IMR-90 (cell line): ENCODE measurements at regions not wholly inside any gene's neighbourhood (a gene's known extent, or its start where the extent isn't known, plus 50 kb on each side); places are given as distances from the start of the nearest gene placed in this dataset.

Experiments
- ATAC-seq: fragments of 200-7000 bp; cut with Tn5 transposase; 2 replicates; pipeline ENCODE4 v1.9.1; 2020; ENCODE audit warnings: low read depth, mild to moderate bottlenecking, moderate library complexity
- BruUV-seq: library from RNA; stranded (reverse); fragments of 400-500 nt; replicated peaks from 2 replicates; lab custom pipeline; 2021; lab: Mats Ljungman, UMichigan
- CTCF ChIA-PET: fragments of 300-600 bp; formaldehyde crosslinking; extraction: SDS; loops from one replicate; lab custom pipeline; 2021; ENCODE audit warnings: antibody characterized with exemption; lab: Yijun Ruan, JAX
- POLR2A ChIA-PET: fragments of 300-600 bp; sonication (Branson Sonifier 250); formaldehyde crosslinking; loops from one replicate; lab custom pipeline; 2022; ENCODE audit warnings: antibody characterized with exemption; ENCODE audit not compliant: unreplicated experiment; lab: Charles Lee
- DNase-seq: peaks from one replicate; pipeline ENCODE4 v3.0.0; 2013
- H2AFZ ChIP-seq: replicated peaks from 2 replicates; pipeline ENCODE3; 2013; ENCODE audit warnings: low read length, mild to moderate bottlenecking; ENCODE audit not compliant: poor library complexity
- H2AK5ac ChIP-seq: 2 replicates; pipeline ENCODE4 v1.6.1; 2013; ENCODE audit warnings: low read depth, low read length, inconsistent platforms
- H2AK9ac ChIP-seq: replicated peaks from 2 replicates; pipeline ENCODE3; 2013; ENCODE audit warnings: mild to moderate bottlenecking, low read depth, low read length, moderate library complexity; ENCODE audit not compliant: poor library complexity
- H2BK120ac ChIP-seq: 2 replicates; pipeline ENCODE4 v1.6.1; 2013; ENCODE audit warnings: low read depth, low read length, inconsistent platforms
- H2BK15ac ChIP-seq: 3 replicates; pipeline ENCODE4 v1.6.1; 2013; ENCODE audit warnings: low read depth, low read length, inconsistent platforms
- H2BK20ac ChIP-seq: 2 replicates; pipeline ENCODE4 v1.6.1; 2013; ENCODE audit warnings: low read depth, mild to moderate bottlenecking, inconsistent platforms, low read length, moderate library complexity
- H2BK5ac ChIP-seq: 2 replicates; pipeline ENCODE4 v1.6.1; 2013; ENCODE audit warnings: mild to moderate bottlenecking, low read depth, low read length, inconsistent platforms; ENCODE audit not compliant: poor library complexity, severe bottlenecking
- H3K14ac ChIP-seq: replicated peaks from 2 replicates; pipeline ENCODE4 v1.6.1; 2013; ENCODE audit warnings: low read depth, low read length, inconsistent platforms
- H3K18ac ChIP-seq: 2 replicates; pipeline ENCODE4 v1.6.1; 2013; ENCODE audit warnings: low read depth, low read length, control low read depth
- H3K23ac ChIP-seq: 2 replicates; pipeline ENCODE4 v1.6.1; 2013; ENCODE audit warnings: low read depth, low read length, inconsistent platforms
- H3K27ac ChIP-seq: 2 replicates; pipeline ENCODE4 v1.5.1; 2013; ENCODE audit warnings: mild to moderate bottlenecking, control low read depth, low read length; ENCODE audit not compliant: insufficient read depth
- H3K27me3 ChIP-seq: 2 replicates; pipeline ENCODE4 v1.6.1; 2013; ENCODE audit warnings: low read length; ENCODE audit not compliant: control insufficient read depth, insufficient read depth
- H3K36me3 ChIP-seq: 2 replicates; pipeline ENCODE4 v1.6.1; 2013; ENCODE audit warnings: low read length, mixed read lengths; ENCODE audit not compliant: control insufficient read depth, insufficient read depth
- H3K4ac ChIP-seq: 2 replicates; pipeline ENCODE4 v1.6.1; 2013; ENCODE audit warnings: low read depth, low read length, inconsistent platforms
- H3K4me1 ChIP-seq: 2 replicates; pipeline ENCODE4 v1.6.1; 2013; ENCODE audit warnings: low read length, mixed read lengths; ENCODE audit not compliant: control insufficient read depth, insufficient read depth
- H3K4me2 ChIP-seq: 2 replicates; pipeline ENCODE4 v1.6.1; 2013; ENCODE audit warnings: low read depth, mild to moderate bottlenecking, control low read depth, low read length, moderate library complexity
- H3K4me3 ChIP-seq: 2 replicates; pipeline ENCODE4 v1.5.1; 2013; ENCODE audit warnings: low read depth, mild to moderate bottlenecking, control low read depth, low read length, moderate library complexity; ENCODE audit not compliant: insufficient read depth
- H3K56ac ChIP-seq: 2 replicates; pipeline ENCODE4 v1.6.1; 2013; ENCODE audit warnings: low read length, inconsistent platforms; ENCODE audit not compliant: insufficient read depth; ENCODE audit errors: extremely low read depth
- H3K79me1 ChIP-seq, 2 experiments: 2 replicates each; pipeline ENCODE4 v1.6.1; 2013; ENCODE audit warnings: low read length in 2 of 2, inconsistent platforms in 1 of 2, low read depth in 1 of 2
- H3K9ac ChIP-seq: 2 replicates; pipeline ENCODE4 v1.6.1; 2013; ENCODE audit warnings: low read depth, low read length, control low read depth
- H3K9me1 ChIP-seq: 2 replicates; pipeline ENCODE4 v1.6.1; 2013; ENCODE audit warnings: low read length, inconsistent platforms; ENCODE audit not compliant: insufficient read depth
- H3K9me3 ChIP-seq: 2 replicates; pipeline ENCODE4 v1.6.1; 2013; ENCODE audit warnings: low read length; ENCODE audit not compliant: control insufficient read depth, insufficient read depth
- H4K20me1 ChIP-seq: 2 replicates; pipeline ENCODE4 v1.6.1; 2013; ENCODE audit warnings: low read length, inconsistent platforms; ENCODE audit not compliant: insufficient read depth
- H4K5ac ChIP-seq: 2 replicates; pipeline ENCODE4 v1.6.1; 2013; ENCODE audit warnings: mild to moderate bottlenecking, low read depth, low read length, control low read depth
- H4K8ac ChIP-seq, 2 experiments: 2 replicates each; pipeline ENCODE4 v1.6.1; 2013; ENCODE audit warnings: low read depth in 2 of 2, low read length in 2 of 2, control low read depth in 1 of 2, inconsistent platforms in 1 of 2
- H4K91ac ChIP-seq: 2 replicates; pipeline ENCODE4 v1.6.1; 2013; ENCODE audit warnings: low read depth, low read length, inconsistent platforms; ENCODE audit not compliant: insufficient read depth
- BHLHE40 ChIP-seq: fragments of 150-350 bp; IDR thresholded peaks from 2 replicates; pipeline ENCODE4 v1.6.1; 2016; ENCODE audit warnings: mild to moderate bottlenecking, low read depth, low read length
- CHD1 ChIP-seq: IDR thresholded peaks from 2 replicates; pipeline ENCODE4 v1.6.1; 2012; ENCODE audit warnings: low read depth, low read length, improper control_type of control experiment
- CTCF ChIP-seq: conservative IDR thresholded peaks from 2 replicates; pipeline ENCODE4 v1.5.1; 2012; ENCODE audit warnings: mild to moderate bottlenecking, low read depth, low read length, improper control_type of control experiment
- MXI1 ChIP-seq: IDR thresholded peaks from 2 replicates; pipeline ENCODE4 v1.6.1; 2012; ENCODE audit warnings: low read depth, mild to moderate bottlenecking, low read length, moderate library complexity, borderline replicate concordance
- USF2 ChIP-seq: fragments of 150-350 bp; IDR thresholded peaks from 2 replicates; pipeline ENCODE4 v1.6.1; 2017; ENCODE audit warnings: mild to moderate bottlenecking, antibody characterized with exemption, low read length, low read depth
- dilution Hi-C: fragments of 300-500 bp; cut with HindIII; formaldehyde crosslinking; loops from one replicate; pipeline ENCODE4 v1.14.3; 2018; ENCODE audit warnings: low sequenced_read_pairs; ENCODE audit not compliant: unreplicated experiment
- in situ Hi-C: fragments of 300-500 bp; cut with MboI; formaldehyde crosslinking; loops from 3 replicates; pipeline ENCODE4 v1.14.3; 2019; ENCODE audit warnings: low sequenced_read_pairs, inconsistent platforms, mixed read lengths
- intact Hi-C: fragments of 100-400 bp; cut with micrococcal nuclease; formaldehyde crosslinking; loops from 2 replicates; pipeline ENCODE4 v1.10.0; 2022

GRCh38 chr3:103181160-103181559 is 746.3 kb downstream of the ZPLD1 start:
- H4K5ac ChIP-seq, result no peak overlapping the region
- in situ Hi-C loops (no loop called here), dilution Hi-C loops (no loop called here), intact Hi-C loops (no loop called here)
- no peak overlapping the region for H3K4ac ChIP-seq
- no peak overlapping the region for H3K23ac ChIP-seq
- ChIA-PET POLR2A (no interaction called here), CTCF (no interaction called here)
- H2BK5ac ChIP-seq, result no peak overlapping the region
- no peaks in the 10 kb centered on the region for H4K20me1 ChIP-seq
- no peak overlapping the region for H4K91ac ChIP-seq
- H3K9ac ChIP-seq, result no peak overlapping the region
- no peaks in the 10 kb centered on the region for H3K36me3 ChIP-seq
- H3K14ac ChIP-seq, result no peak overlapping the region
- H2BK120ac ChIP-seq, result no peak overlapping the region
- H3K27ac ChIP-seq, result no peak overlapping the region
- H2BK15ac ChIP-seq, result no peak overlapping the region
- no peaks in the 10 kb centered on the region for H3K79me1 ChIP-seq
- H4K8ac ChIP-seq, result no peak overlapping the region
- H3K4me1 ChIP-seq, result no peaks in the 10 kb centered on the region
- ATAC-seq, result no peak
- H3K9me3 ChIP-seq, result no peaks in the 10 kb centered on the region
- DNase-seq, result no peak
- no TSS peak for BruUV-seq
- H2AK9ac ChIP-seq, result no peak overlapping the region
- no peaks in the 10 kb centered on the region for H3K27me3 ChIP-seq
- H3K56ac ChIP-seq, result no peak overlapping the region
- TF ChIP-seq USF2 (no peak), CTCF (no peak), MXI1 (no peak), BHLHE40 (no peak), CHD1 (no peak)
- no peak overlapping the region for H2AK5ac ChIP-seq
- H3K4me3 ChIP-seq, result no peak overlapping the region
- no peak overlapping the region for H2AFZ ChIP-seq
- H3K4me2 ChIP-seq, result no peak overlapping the region
- H2BK20ac ChIP-seq, result no peak overlapping the region
- H3K18ac ChIP-seq, result no peak overlapping the region
- no peaks in the 10 kb centered on the region for H3K9me1 ChIP-seq
